ENCODE measurements at regions not wholly inside any gene's neighbourhood (a gene's known extent, or its start where the extent isn't known, plus 50 kb on each side); places are given as distances from the start of the nearest gene placed in this dataset.

DNA sequence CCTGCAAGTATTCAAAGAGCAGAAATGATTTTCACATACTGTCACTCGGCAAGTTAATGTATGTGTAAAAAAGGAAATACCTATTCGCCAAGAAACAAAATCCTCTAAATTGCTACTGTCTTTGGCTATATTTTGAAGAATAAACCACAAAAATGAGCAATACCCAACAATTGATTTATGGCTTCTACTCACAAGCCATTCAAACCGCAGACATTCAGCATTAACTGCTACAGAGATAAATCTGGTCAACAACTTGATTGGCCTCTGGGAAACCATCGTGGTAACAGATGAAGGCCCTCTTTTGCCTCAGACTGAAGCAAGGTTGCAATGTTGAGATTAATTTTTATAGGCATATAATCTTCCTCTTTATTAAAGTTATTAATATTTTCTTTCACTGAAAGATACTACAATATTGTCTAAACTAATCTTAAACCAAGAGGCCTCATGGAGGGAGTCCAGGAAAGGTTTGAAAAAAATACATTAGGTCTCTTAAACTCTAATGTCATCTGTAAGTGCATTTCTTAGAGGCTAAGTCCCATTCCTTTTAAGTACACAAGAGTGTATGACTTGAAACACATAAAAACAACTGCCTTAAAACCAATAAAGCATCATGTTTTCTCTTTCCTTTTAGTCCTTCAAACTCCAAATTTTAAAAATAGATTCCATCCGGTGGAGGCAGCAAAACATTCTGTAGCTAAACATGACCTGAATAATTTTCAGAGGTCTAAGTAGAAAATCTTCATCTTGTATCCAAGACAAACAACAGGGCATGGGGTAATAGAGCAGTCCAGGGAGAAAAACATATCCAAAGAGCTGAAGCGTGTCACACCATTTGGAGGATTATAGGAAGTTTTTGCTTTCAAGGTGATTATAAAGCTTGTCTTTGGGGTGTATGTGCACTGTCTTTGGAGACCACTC is 162.4 kb upstream of the TGFBR2 start:
- Histone ChIP-seq H3K27ac (no peak overlapping the region), H3K4me1 (replicated peaks) (no peaks in the 10 kb centered on the region), H3K4me3 (no peak overlapping the region), H3K9me3 (no peaks in the 10 kb centered on the region), H3K36me3 (no peaks in the 10 kb centered on the region), H3K27me3 (replicated peaks; ENCODE audit: insufficient read depth) (no peaks in the 10 kb centered on the region)
- WGBS = 76% methylated on average over 6 of the region's 6 CpGs
- intact Hi-C loops (cut with DNase I) = loop anchor here (5.0 kb wide), 2 partner anchors 163 to 238 kb away; partner anchors contain the start of gene TGFBR2
- TF ChIP-seq POLR2A (IDR thresholded peaks at IDR 0.05) (no peak), POLR2AphosphoS5 (IDR thresholded peaks at IDR 0.05) (no peak)
- TF ChIP-seq, protein P1, sequence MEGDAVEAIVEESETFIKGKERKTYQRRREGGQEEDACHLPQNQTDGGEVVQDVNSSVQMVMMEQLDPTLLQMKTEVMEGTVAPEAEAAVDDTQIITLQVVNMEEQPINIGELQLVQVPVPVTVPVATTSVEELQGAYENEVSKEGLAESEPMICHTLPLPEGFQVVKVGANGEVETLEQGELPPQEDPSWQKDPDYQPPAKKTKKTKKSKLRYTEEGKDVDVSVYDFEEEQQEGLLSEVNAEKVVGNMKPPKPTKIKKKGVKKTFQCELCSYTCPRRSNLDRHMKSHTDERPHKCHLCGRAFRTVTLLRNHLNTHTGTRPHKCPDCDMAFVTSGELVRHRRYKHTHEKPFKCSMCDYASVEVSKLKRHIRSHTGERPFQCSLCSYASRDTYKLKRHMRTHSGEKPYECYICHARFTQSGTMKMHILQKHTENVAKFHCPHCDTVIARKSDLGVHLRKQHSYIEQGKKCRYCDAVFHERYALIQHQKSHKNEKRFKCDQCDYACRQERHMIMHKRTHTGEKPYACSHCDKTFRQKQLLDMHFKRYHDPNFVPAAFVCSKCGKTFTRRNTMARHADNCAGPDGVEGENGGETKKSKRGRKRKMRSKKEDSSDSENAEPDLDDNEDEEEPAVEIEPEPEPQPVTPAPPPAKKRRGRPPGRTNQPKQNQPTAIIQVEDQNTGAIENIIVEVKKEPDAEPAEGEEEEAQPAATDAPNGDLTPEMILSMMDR (IDR thresholded peaks at IDR 0.05) = no peak
- no peak for DNase-seq (ENCODE audit: low spot score)

DNA sequence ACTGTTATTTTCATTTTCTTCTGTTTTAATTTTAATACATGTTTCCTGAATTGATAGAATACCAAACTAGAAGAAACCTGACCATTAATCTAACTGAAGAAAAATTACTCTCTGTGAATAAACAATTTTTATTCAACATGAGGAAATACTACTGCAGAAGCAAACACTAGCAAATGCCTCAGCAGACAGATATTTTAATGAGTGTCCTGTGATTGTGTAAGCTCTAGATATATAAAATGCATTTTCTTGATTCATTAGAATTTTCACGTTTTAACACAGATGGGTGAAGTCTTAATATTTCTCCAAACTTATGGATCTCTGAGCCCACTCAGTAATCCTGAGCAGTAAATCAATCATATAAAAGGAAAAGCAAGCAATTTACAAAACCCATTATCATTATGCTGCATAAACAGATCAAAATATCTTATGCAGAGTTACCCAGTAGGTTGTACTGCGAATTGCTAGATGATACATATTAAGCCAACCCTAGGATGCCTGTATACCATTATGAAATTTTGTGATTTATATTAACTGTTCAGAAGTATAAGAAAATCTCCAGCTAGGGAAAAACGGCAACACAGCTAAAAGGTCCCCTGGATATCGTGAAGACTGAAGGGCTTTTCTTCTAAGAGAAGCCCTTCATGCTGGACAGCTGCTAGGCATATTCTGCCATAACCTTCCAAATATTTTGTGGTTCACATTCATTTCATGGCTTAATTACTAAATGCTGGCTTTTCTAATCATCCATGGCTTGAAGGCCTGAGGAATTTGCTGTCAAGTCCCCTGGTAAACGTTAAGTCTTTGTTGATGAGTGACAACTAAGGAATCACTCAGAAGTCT is 157.7 kb upstream of the TGFBR2 start:
- Histone ChIP-seq H3K9me3 (no peaks in the 10 kb centered on the region), H3K4me3 (no peak overlapping the region), H3K4me1 (replicated peaks) (no peaks in the 10 kb centered on the region), H3K36me3 (no peaks in the 10 kb centered on the region), H3K27ac (no peak overlapping the region), H3K27me3 (replicated peaks; ENCODE audit: insufficient read depth) (no peaks in the 10 kb centered on the region)
- WGBS = 84% methylated on average over 5 of the region's 5 CpGs
- intact Hi-C loops (cut with DNase I) = no loop called here
- no peak for TF ChIP-seq POLR2AphosphoS5 (IDR thresholded peaks at IDR 0.05)
- no peak for TF ChIP-seq POLR2A (IDR thresholded peaks at IDR 0.05)
- TF ChIP-seq, protein P1 (IDR thresholded peaks at IDR 0.05) = no peak
- no peak for DNase-seq (ENCODE audit: low spot score)

DNA sequence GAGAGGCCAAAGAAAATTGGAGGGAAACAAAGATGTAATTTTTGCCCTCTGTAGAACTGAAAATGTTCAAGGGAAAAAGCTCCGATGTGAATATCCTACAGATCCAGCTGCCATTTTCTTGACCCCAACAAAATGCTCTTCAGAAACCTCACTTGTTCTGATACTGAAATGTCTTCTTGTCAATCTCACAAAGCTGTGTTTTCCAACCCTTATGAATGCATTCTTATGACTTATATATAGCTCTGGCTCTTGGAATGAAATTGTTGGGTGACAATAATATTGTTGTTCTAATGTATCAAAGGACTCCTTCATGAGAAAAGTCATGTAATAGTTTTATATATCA is 157.1 kb upstream of the TGFBR2 start:
- no peaks in the 10 kb centered on the region for H3K27me3 ChIP-seq (replicated peaks; ENCODE audit: insufficient read depth)
- TF ChIP-seq POLR2AphosphoS5 (IDR thresholded peaks at IDR 0.05) (no peak), POLR2A (IDR thresholded peaks at IDR 0.05) (no peak)
- TF ChIP-seq, protein P1 (IDR thresholded peaks at IDR 0.05) = no peak
- WGBS = 97% methylated on average over 1 of the region's 1 CpG
- H3K4me3 ChIP-seq = no peak overlapping the region
- H3K36me3 ChIP-seq = no peaks in the 10 kb centered on the region
- DNase-seq (ENCODE audit: low spot score) = no peak
- no peak overlapping the region for H3K27ac ChIP-seq
- H3K4me1 ChIP-seq (replicated peaks) = no peaks in the 10 kb centered on the region
- intact Hi-C loops (cut with DNase I) = no loop called here
- H3K9me3 ChIP-seq = no peaks in the 10 kb centered on the region

DNA sequence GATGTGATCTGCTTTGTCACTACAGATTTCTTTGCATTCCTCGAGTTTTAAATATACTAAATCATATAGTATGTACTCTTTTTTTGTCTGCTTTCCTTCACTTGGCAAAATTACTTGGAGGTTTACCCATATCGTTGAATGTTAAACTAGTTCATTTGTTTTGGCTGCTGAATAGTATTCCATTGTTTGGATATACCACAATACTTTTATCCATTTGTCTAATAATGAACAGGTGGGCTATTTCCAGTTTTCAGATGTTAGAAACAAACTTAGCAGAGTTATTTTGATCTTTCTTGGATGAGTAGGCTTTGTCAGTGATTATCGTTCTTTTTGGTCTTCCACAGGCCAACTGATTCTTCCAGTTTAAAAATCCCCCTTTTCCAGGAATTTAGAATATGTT is 154.0 kb upstream of the TGFBR2 start:
- Histone ChIP-seq H3K27me3 (replicated peaks; ENCODE audit: insufficient read depth) (no peaks in the 10 kb centered on the region), H3K27ac (no peak overlapping the region), H3K9me3 (no peaks in the 10 kb centered on the region), H3K36me3 (no peaks in the 10 kb centered on the region), H3K4me1 (replicated peaks) (peaks cover 2% of the 10 kb centered on the region), H3K4me3 (no peak overlapping the region)
- DNase-seq (ENCODE audit: low spot score) = no peak
- WGBS = 92% methylated on average over 3 of the region's 3 CpGs
- intact Hi-C loops (cut with DNase I) = loop anchor here (10.0 kb wide), 1 partner anchor 98 kb away; no protein-coding TSS in a partner anchor
- TF ChIP-seq POLR2A (IDR thresholded peaks at IDR 0.05) (no peak), POLR2AphosphoS5 (IDR thresholded peaks at IDR 0.05) (no peak)
- TF ChIP-seq, protein P1 (IDR thresholded peaks at IDR 0.05) = no peak
